ENCODE measurements at regions not wholly inside any gene's neighbourhood (a gene's known extent, or its start where the extent isn't known, plus 50 kb on each side); places are given as distances from the start of the nearest gene placed in this dataset.

DNA sequence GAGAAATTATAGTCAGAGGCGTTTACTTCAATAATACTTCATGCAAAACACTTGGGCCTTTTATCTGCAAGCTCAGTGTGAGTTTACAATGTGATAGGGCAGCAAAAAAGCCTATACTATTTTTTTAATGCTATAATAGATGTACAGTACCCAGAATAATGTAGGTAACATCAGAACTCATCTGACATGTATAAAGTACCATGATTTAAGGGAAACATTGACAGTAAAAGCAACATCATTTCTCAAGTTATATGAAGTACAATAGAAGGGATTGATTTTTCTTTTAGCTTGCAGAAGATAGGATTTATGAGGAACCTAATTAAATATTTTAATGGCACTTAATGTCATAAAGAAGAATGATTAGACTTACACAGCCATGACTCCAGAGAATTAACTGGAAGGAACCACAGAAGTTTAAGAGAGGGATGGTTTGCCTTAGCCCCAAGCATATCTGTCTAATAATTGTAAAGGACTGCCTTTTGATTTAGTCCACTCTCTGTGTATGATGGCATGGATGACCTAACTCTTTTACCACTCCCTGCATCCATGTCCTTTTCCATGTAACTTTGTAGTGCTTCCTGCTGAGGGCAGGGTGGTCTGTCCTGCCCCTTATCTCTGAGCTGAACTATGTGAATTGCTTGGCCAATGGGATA, 55.9 kb upstream of the MIS18BP1 start:
- no peaks in the 10 kb centered on the region for H3K4me1 ChIP-seq
- H3K36me3 ChIP-seq, result no peaks in the 10 kb centered on the region
- H3K9me3 ChIP-seq, result no peaks in the 10 kb centered on the region
- intact Hi-C loops (cut with DNase I), result no loop called here
- no peak for TF ChIP-seq CTCF (IDR thresholded peaks at IDR 0.05)
- H3K4me3 ChIP-seq, result no peak overlapping the region
- no peak overlapping the region for H3K27ac ChIP-seq
- no peak for DNase-seq (ENCODE audit: low spot score in 2 of 2)
- no peaks in the 10 kb centered on the region for H3K27me3 ChIP-seq
